ENCODE measurements at regions not wholly inside any gene's neighbourhood (a gene's known extent, or its start where the extent isn't known, plus 50 kb on each side); places are given as distances from the start of the nearest gene placed in this dataset.

DNA sequence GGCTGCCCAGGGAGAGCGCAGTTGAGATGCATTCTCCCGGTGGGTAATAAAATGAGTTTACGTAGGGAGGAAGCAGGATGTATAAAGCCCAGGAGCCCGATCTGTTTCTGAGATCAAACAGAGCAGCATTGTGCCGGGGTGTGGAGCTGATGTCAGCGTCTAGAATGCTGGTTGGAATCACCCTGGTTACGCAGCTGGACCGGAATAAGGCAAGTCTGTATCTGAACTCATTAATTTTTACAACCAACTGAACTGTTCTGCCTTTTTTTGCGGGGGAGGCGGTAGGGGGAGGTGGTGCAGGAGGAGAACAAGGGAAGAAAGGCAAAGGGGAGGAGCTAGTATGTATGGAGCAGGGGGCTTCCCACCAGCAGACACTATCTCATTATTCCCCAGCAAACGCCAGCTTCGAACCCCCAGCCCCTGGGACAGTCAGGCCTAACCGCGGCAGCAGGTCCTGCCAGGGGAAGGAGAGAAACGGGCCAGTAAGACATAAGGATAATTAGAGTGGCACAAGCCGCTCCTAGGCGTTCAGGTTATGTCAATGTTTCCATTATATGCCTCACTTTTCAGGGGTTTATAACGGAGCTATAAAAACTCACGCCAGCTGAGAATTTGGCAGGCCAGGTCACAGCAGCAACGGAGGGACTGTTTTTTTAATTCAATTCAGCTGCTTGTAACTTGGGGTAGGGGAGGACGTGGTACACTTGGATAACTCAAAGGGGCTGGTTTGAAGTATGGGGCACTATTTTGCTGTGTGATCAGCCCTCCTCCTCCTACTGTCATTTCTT is 175.3 kb upstream of the HES1 start:
- ChIA-PET CTCF (no interaction called here), POLR2A (no interaction called here)
- Mint-ChIP-seq H3K36me3 (no peaks in the 10 kb centered on the region), H3K27me3 (peaks cover 38 to 61% of the 10 kb centered on the region in 2 donors), H3K9me3 (peaks cover 0 to 2% (median 0%) of the 10 kb centered on the region in 3 donors), H3K4me3 (no peak overlapping the region), H3K4me1 (peaks cover 0 to 4% (median 0%) of the 10 kb centered on the region in 3 donors), H3K27ac (no peak overlapping the region)
- ATAC-seq (replicated peaks in 1 of 4), result peak in 1 of 4 experiments; percentile 58
- no peak for DNase-seq
- WGBS (ENCODE audit: insufficient coverage), result 79% methylated on average over 12 of the region's 21 CpGs
- H3K4me3 ChIP-seq (ENCODE audit: control insufficient read depth in 1 of 2, extremely low read depth in 1 of 2, low read length in 1 of 2), result no peak overlapping the region
- no peaks in the 10 kb centered on the region for H3K9me3 ChIP-seq
- no peaks in the 10 kb centered on the region for H3K36me3 ChIP-seq (ENCODE audit: control insufficient read depth in 2 of 2, extremely low read depth in 1 of 2, insufficient read depth in 1 of 2, low read length in 1 of 2)
- peaks cover 0 to 19% of the 10 kb centered on the region in 2 experiments for H3K27me3 ChIP-seq (replicated peaks in 1 of 2; ENCODE audit: control insufficient read depth in 2 of 2, extremely low read depth in 1 of 2, insufficient read depth in 2 of 2, low read length in 1 of 2)
- H3K4me1 ChIP-seq (ENCODE audit: control insufficient read depth in 1 of 2, extremely low read depth in 1 of 2, insufficient read depth in 2 of 2, low read length in 2 of 2), result no peaks in the 10 kb centered on the region
- H3K27ac ChIP-seq (ENCODE audit: low read length), result no peak overlapping the region

DNA sequence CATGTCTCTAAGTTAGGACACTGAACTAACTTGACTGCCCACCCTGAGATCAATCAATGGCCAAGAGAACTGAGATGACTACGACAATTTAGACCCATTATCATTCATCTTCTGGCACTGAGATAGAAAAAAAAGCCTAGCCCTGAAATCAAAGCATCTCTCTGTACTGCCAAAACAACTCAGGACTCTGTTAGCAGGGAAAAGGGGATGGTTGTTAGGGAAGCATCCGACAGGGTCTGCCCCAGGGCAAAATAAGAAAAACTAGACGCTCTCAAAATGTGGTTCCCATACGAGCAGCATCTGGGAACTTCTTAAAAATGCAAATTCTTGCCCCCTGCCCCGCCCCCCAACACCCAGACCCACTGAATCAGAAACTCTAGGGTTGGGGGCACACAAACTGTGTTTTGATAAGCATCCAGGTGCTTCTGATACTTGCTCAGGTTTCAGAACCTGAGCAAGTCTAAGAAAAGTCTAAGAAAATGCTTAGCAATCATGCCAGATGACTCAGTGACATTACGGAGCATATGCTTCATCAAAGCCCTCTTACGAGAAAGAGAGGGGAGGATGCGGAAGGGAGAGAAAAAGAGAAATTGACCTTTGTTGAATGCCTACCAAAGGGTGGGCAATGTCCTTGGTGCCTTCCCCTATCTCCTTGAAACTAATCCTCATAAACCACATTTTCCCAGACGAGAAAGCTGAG is 172.8 kb upstream of the HES1 start:
- H3K4me1 ChIP-seq (ENCODE audit: control insufficient read depth in 1 of 2, extremely low read depth in 1 of 2, insufficient read depth in 2 of 2, low read length in 2 of 2), result no peaks in the 10 kb centered on the region
- H3K36me3 Mint-ChIP-seq, result no peaks in the 10 kb centered on the region
- no CpG with 5 or more reads among the region's 9 CpGs for WGBS (ENCODE audit: insufficient coverage)
- DNase-seq (no peak), ATAC-seq (replicated peaks in 1 of 4) (no peak)
- H3K27ac Mint-ChIP-seq, result no peak overlapping the region
- H3K9me3 ChIP-seq, result no peaks in the 10 kb centered on the region
- H3K36me3 ChIP-seq (ENCODE audit: control insufficient read depth in 2 of 2, extremely low read depth in 1 of 2, insufficient read depth in 1 of 2, low read length in 1 of 2), result no peaks in the 10 kb centered on the region
- no peak overlapping the region for H3K4me3 ChIP-seq (ENCODE audit: control insufficient read depth in 1 of 2, extremely low read depth in 1 of 2, low read length in 1 of 2)
- H3K4me3 Mint-ChIP-seq, result no peak overlapping the region
- ChIA-PET CTCF (interaction anchor here in 1 of 2 donors (0.6 kb wide), 1 partner anchor 21 kb away, joined by 4 read pairs; no protein-coding TSS in a partner anchor), POLR2A (interaction anchor here in 1 of 2 donors (0.5 kb wide), 1 partner anchor 391 kb away, joined by 3 read pairs; no protein-coding TSS in a partner anchor)
- peaks cover 0 to 12% of the 10 kb centered on the region in 2 experiments for H3K27me3 ChIP-seq (replicated peaks in 1 of 2; ENCODE audit: control insufficient read depth in 2 of 2, extremely low read depth in 1 of 2, insufficient read depth in 2 of 2, low read length in 1 of 2)
- no peaks in the 10 kb centered on the region for H3K9me3 Mint-ChIP-seq
- H3K4me1 Mint-ChIP-seq, result peaks cover 0 to 4% (median 0%) of the 10 kb centered on the region in 3 donors
- no peak overlapping the region for H3K27ac ChIP-seq (ENCODE audit: low read length)
- H3K27me3 Mint-ChIP-seq, result peaks cover 34 to 54% of the 10 kb centered on the region in 2 donors

DNA sequence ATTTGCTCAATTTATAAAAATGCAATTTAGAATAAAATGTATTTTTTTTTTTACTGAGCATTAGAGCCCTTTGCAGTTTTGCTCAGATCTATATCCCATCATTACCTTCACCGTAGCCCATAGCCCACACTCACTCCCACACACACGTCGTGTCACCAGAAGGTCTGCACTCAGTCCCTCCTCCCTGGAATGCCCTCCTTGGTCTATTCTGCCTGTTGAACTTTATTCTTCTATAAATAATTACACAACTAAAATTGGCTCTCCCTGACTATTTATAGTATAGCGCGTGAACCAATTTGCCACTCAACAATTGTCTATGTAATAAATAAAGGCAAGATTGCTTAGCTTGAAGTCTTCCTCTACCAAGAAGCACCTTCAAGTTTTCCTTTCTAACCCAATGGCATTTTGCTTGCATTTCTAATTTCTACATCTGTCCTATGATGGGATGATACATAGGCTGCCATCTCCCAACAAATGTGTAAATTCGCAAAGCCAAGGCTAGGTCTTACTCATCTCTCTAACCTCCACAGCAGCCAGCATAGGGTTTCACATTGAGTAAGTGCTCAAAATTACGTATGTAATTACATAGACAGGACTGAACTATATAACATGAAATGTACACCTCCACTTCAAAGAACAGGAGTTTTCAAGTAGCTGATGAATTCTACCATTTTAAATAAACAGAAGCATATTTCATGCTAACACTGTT is 172.0 kb upstream of the HES1 start:
- 52% methylated on average over 3 of the region's 7 CpGs for WGBS (ENCODE audit: insufficient coverage)
- no peaks in the 10 kb centered on the region for H3K36me3 Mint-ChIP-seq
- no peak overlapping the region for H3K4me3 ChIP-seq (ENCODE audit: control insufficient read depth in 1 of 2, extremely low read depth in 1 of 2, low read length in 1 of 2)
- ChIA-PET POLR2A (no interaction called here), CTCF (no interaction called here)
- H3K4me1 Mint-ChIP-seq, result peaks cover 0 to 4% (median 0%) of the 10 kb centered on the region in 3 donors
- DNase-seq, result no peak
- no peaks in the 10 kb centered on the region for H3K4me1 ChIP-seq (ENCODE audit: control insufficient read depth in 1 of 2, extremely low read depth in 1 of 2, insufficient read depth in 2 of 2, low read length in 2 of 2)
- no peak overlapping the region for H3K4me3 Mint-ChIP-seq
- H3K27ac ChIP-seq (ENCODE audit: low read length), result no peak overlapping the region
- peaks cover 0 to 10% of the 10 kb centered on the region in 2 experiments for H3K27me3 ChIP-seq (replicated peaks in 1 of 2; ENCODE audit: control insufficient read depth in 2 of 2, extremely low read depth in 1 of 2, insufficient read depth in 2 of 2, low read length in 1 of 2)
- H3K9me3 Mint-ChIP-seq, result no peaks in the 10 kb centered on the region
- no peak for ATAC-seq (replicated peaks in 1 of 4)
- no peaks in the 10 kb centered on the region for H3K9me3 ChIP-seq
- no peaks in the 10 kb centered on the region for H3K36me3 ChIP-seq (ENCODE audit: control insufficient read depth in 2 of 2, extremely low read depth in 1 of 2, insufficient read depth in 1 of 2, low read length in 1 of 2)
- no peak overlapping the region for H3K27ac Mint-ChIP-seq
- peaks cover 34 to 49% of the 10 kb centered on the region in 2 donors for H3K27me3 Mint-ChIP-seq

DNA sequence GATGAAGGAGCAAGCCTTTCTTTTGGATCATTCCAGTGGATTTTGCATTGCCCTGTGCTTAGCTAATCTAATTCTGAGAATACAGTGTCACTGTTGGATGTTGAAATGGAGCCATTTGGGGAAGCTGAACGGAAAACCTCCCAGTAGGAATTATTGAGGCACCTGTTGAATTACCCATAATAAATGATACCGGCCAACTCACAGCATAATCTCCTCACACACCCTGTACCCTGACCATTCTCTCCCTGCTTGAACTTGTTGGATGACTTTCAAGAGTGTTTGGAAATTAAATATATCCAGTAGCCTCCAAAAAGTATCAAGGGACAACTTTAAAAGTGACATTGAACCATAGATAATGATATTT is 171.4 kb upstream of the HES1 start:
- no peak overlapping the region for H3K27ac ChIP-seq (ENCODE audit: low read length)

DNA sequence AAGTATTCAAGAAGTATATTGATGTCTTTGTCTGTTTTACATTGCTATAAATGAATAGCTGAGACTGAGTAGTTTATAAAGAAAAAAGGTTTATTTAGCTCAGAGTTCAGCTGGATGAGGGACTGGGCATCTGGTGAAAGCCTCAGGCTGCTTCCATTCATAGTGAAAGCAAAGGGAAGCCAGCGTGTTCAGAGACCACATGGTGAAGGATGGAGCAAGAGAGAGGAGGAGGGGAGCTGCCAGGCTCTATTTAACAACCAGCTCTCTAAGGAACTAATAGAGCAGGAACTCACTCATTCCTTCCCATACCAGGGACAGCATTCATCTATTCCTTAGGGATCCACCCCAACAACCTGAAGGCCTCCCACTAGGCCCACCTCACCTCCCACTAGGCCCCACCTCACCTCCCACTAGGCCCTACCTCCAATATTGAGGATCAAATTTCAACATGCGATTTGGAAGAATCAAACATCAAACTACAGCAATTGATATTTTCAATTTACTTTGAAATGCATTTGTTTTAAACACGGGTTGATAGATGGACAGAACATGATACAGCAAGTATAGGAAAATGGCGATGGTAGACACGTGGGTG is 167.5 kb upstream of the HES1 start:
- WGBS (ENCODE audit: insufficient coverage), result no CpG with 5 or more reads among the region's 5 CpGs
- ChIA-PET CTCF (interaction anchor here in 1 of 2 donors (0.9 kb wide), 1 partner anchor 97 kb away, joined by 3 read pairs; no protein-coding TSS in a partner anchor), POLR2A (no interaction called here)
- peaks cover 2 to 10% of the 10 kb centered on the region in 2 experiments for H3K4me1 ChIP-seq (ENCODE audit: control insufficient read depth in 1 of 2, extremely low read depth in 1 of 2, insufficient read depth in 2 of 2, low read length in 2 of 2)
- H3K27me3 Mint-ChIP-seq, result peaks cover 20 to 22% of the 10 kb centered on the region in 2 donors
- H3K27me3 ChIP-seq (replicated peaks in 1 of 2; ENCODE audit: control insufficient read depth in 2 of 2, extremely low read depth in 1 of 2, insufficient read depth in 2 of 2, low read length in 1 of 2), result no peaks in the 10 kb centered on the region
- H3K9me3 ChIP-seq, result no peaks in the 10 kb centered on the region
- H3K4me3 Mint-ChIP-seq, result no peak overlapping the region
- no peak for ATAC-seq (replicated peaks in 1 of 4)
- no peak overlapping the region for H3K27ac Mint-ChIP-seq
- no peak for DNase-seq
- no peak overlapping the region for H3K27ac ChIP-seq (ENCODE audit: low read length)
- H3K4me1 Mint-ChIP-seq, result peaks cover 9 to 31% (median 15%) of the 10 kb centered on the region in 3 donors
- no peak overlapping the region for H3K4me3 ChIP-seq (ENCODE audit: control insufficient read depth in 1 of 2, extremely low read depth in 1 of 2, low read length in 1 of 2)
- no peaks in the 10 kb centered on the region for H3K36me3 ChIP-seq (ENCODE audit: control insufficient read depth in 2 of 2, extremely low read depth in 1 of 2, insufficient read depth in 1 of 2, low read length in 1 of 2)
- no peaks in the 10 kb centered on the region for H3K36me3 Mint-ChIP-seq
- H3K9me3 Mint-ChIP-seq, result no peaks in the 10 kb centered on the region

More for the DNA sequence above, 171.4 kb upstream of the HES1 start:
- no peaks in the 10 kb centered on the region for H3K4me1 ChIP-seq (ENCODE audit: control insufficient read depth in 1 of 2, extremely low read depth in 1 of 2, insufficient read depth in 2 of 2, low read length in 2 of 2)
- no peak overlapping the region for H3K4me3 ChIP-seq (ENCODE audit: control insufficient read depth in 1 of 2, extremely low read depth in 1 of 2, low read length in 1 of 2)
- ATAC-seq (replicated peaks in 1 of 4) (no peak), DNase-seq (no peak)
- no peaks in the 10 kb centered on the region for H3K9me3 ChIP-seq
- no peak overlapping the region for H3K27ac Mint-ChIP-seq
- no peaks in the 10 kb centered on the region for H3K36me3 Mint-ChIP-seq
- H3K27me3 Mint-ChIP-seq, result peaks cover 34 to 46% of the 10 kb centered on the region in 2 donors
- H3K27me3 ChIP-seq (replicated peaks in 1 of 2; ENCODE audit: control insufficient read depth in 2 of 2, extremely low read depth in 1 of 2, insufficient read depth in 2 of 2, low read length in 1 of 2), result peaks cover 0 to 7% of the 10 kb centered on the region in 2 experiments
- H3K4me3 Mint-ChIP-seq, result no peak overlapping the region
- H3K4me1 Mint-ChIP-seq, result peaks cover 0 to 4% (median 0%) of the 10 kb centered on the region in 3 donors
- no CpG with 5 or more reads among the region's 2 CpGs for WGBS (ENCODE audit: insufficient coverage)
- ChIA-PET CTCF (no interaction called here), POLR2A (no interaction called here)
- no peaks in the 10 kb centered on the region for H3K9me3 Mint-ChIP-seq
- H3K36me3 ChIP-seq (ENCODE audit: control insufficient read depth in 2 of 2, extremely low read depth in 1 of 2, insufficient read depth in 1 of 2, low read length in 1 of 2), result no peaks in the 10 kb centered on the region
